Muscle layer of colon (tissue), 2 donors: ENCODE measurements at regions not wholly inside any gene's neighbourhood (a gene's known extent, or its start where the extent isn't known, plus 50 kb on each side); places are given as distances from the start of the nearest gene placed in this dataset.

ENCODE experiments used
- H3K27ac ChIP-seq: one replicate; pipeline ENCODE4 v1.7.0; 2013; ENCODE audit warnings: low read depth, mild to moderate bottlenecking, low read length, moderate library complexity
- H3K27me3 ChIP-seq, 2 donors: one replicate each; pipeline ENCODE4 v1.7.0; 2013; ENCODE audit warnings: low read length in 2 of 2, mild to moderate bottlenecking in 2 of 2; ENCODE audit not compliant: insufficient read depth in 2 of 2, control insufficient read depth in 1 of 2
- H3K36me3 ChIP-seq: one replicate; pipeline ENCODE4 v1.7.0; 2013; ENCODE audit warnings: mild to moderate bottlenecking, low read length; ENCODE audit not compliant: insufficient read depth
- H3K4me1 ChIP-seq: one replicate; pipeline ENCODE4 v1.7.0; 2013; ENCODE audit warnings: mild to moderate bottlenecking, low read length; ENCODE audit not compliant: insufficient read depth
- H3K4me3 ChIP-seq, 2 donors: one replicate each; pipeline ENCODE4 v1.7.0; 2013; ENCODE audit warnings: low read length in 2 of 2, low read depth in 1 of 2, mild to moderate bottlenecking in 1 of 2, moderate library complexity in 1 of 2
- H3K9ac ChIP-seq: one replicate; pipeline ENCODE4 v1.7.0; 2013; ENCODE audit warnings: low read length
- H3K9me3 ChIP-seq: one replicate; pipeline ENCODE4 v1.7.0; 2013; ENCODE audit warnings: mild to moderate bottlenecking, low read length
- donor health status: abdominal sarcoma.
- donor health status: Adenocarcinoma of cecum.

GRCh38 chr12:69085852-69086251 is 152.9 kb upstream of the CPM start:
- Histone ChIP-seq H3K27me3 (no peaks in the 10 kb centered on the region), H3K9ac (no peak overlapping the region), H3K36me3 (no peaks in the 10 kb centered on the region), H3K9me3 (no peaks in the 10 kb centered on the region), H3K27ac (no peak overlapping the region), H3K4me3 (no peak overlapping the region), H3K4me1 (peaks cover 10% of the 10 kb centered on the region)

GRCh38 chr12:69087986-69088385 is 151.4 kb upstream of the CPSF6 start:
- Histone ChIP-seq H3K4me3 (no peak overlapping the region), H3K36me3 (no peaks in the 10 kb centered on the region), H3K9ac (no peak overlapping the region), H3K4me1 (peaks cover 15% of the 10 kb centered on the region), H3K27ac (no peak overlapping the region), H3K27me3 (no peaks in the 10 kb centered on the region), H3K9me3 (no peaks in the 10 kb centered on the region)

- H3K9me3 ChIP-seq: no peaks in the 10 kb centered on the region
- no peak overlapping the region for H3K4me3 ChIP-seq
- no peaks in the 10 kb centered on the region for H3K27me3 ChIP-seq
- no peaks in the 10 kb centered on the region for H3K36me3 ChIP-seq
- peaks cover 9% of the 10 kb centered on the region for H3K4me1 ChIP-seq
- H3K9ac ChIP-seq: no peak overlapping the region
- no peak overlapping the region for H3K27ac ChIP-seq
Measured at GRCh38 chr12:69090722-69091121, 148.6 kb upstream of the CPSF6 start.

- no peaks in the 10 kb centered on the region for H3K36me3 ChIP-seq
- no peak overlapping the region for H3K27ac ChIP-seq
- no peaks in the 10 kb centered on the region for H3K27me3 ChIP-seq
- no peak overlapping the region for H3K9ac ChIP-seq
- H3K4me1 ChIP-seq: peaks cover 9% of the 10 kb centered on the region
- no peak overlapping the region for H3K4me3 ChIP-seq
- H3K9me3 ChIP-seq: no peaks in the 10 kb centered on the region
Measured at GRCh38 chr12:69091442-69092017, 147.8 kb upstream of the CPSF6 start.

GRCh38 chr12:69092137-69092536 is 147.2 kb upstream of the CPSF6 start:
- no peaks in the 10 kb centered on the region for H3K27me3 ChIP-seq
- no peak overlapping the region for H3K27ac ChIP-seq
- peaks cover 9% of the 10 kb centered on the region for H3K4me1 ChIP-seq
- H3K36me3 ChIP-seq: no peaks in the 10 kb centered on the region
- H3K9me3 ChIP-seq: no peaks in the 10 kb centered on the region
- H3K9ac ChIP-seq: no peak overlapping the region
- H3K4me3 ChIP-seq: no peak overlapping the region

GRCh38 chr12:69094606-69095216 is 144.7 kb upstream of the CPSF6 start:
- H3K27ac ChIP-seq: no peak overlapping the region
- H3K9me3 ChIP-seq: no peaks in the 10 kb centered on the region
- H3K36me3 ChIP-seq: no peaks in the 10 kb centered on the region
- peaks cover 9% of the 10 kb centered on the region for H3K4me1 ChIP-seq
- H3K9ac ChIP-seq: no peak overlapping the region
- H3K27me3 ChIP-seq: no peaks in the 10 kb centered on the region
- no peak overlapping the region for H3K4me3 ChIP-seq

- Histone ChIP-seq H3K9me3 (no peaks in the 10 kb centered on the region), H3K36me3 (no peaks in the 10 kb centered on the region), H3K9ac (no peak overlapping the region), H3K27me3 (no peaks in the 10 kb centered on the region), H3K27ac (no peak overlapping the region), H3K4me3 (no peak overlapping the region), H3K4me1 (peaks cover 4% of the 10 kb centered on the region)
Measured at GRCh38 chr12:69095765-69096477, 143.4 kb upstream of the CPSF6 start.

GRCh38 chr12:69096669-69097335 is 142.6 kb upstream of the CPSF6 start:
- Histone ChIP-seq H3K9ac (no peak overlapping the region), H3K27ac (no peak overlapping the region), H3K9me3 (no peaks in the 10 kb centered on the region), H3K4me1 (no peaks in the 10 kb centered on the region), H3K4me3 (no peak overlapping the region), H3K27me3 (no peaks in the 10 kb centered on the region), H3K36me3 (no peaks in the 10 kb centered on the region)

- Histone ChIP-seq H3K4me3 (no peak overlapping the region), H3K4me1 (no peaks in the 10 kb centered on the region), H3K36me3 (no peaks in the 10 kb centered on the region), H3K27me3 (no peaks in the 10 kb centered on the region), H3K9ac (no peak overlapping the region), H3K9me3 (no peaks in the 10 kb centered on the region), H3K27ac (no peak overlapping the region)
Measured at GRCh38 chr12:69097619-69098368, 141.6 kb upstream of the CPSF6 start.

GRCh38 chr12:69099201-69099837 is 140.1 kb upstream of the CPSF6 start:
- no peak overlapping the region for H3K4me3 ChIP-seq
- no peaks in the 10 kb centered on the region for H3K4me1 ChIP-seq
- H3K9ac ChIP-seq: no peak overlapping the region
- H3K27ac ChIP-seq: no peak overlapping the region
- no peaks in the 10 kb centered on the region for H3K9me3 ChIP-seq
- H3K36me3 ChIP-seq: no peaks in the 10 kb centered on the region
- no peaks in the 10 kb centered on the region for H3K27me3 ChIP-seq

- no peaks in the 10 kb centered on the region for H3K4me1 ChIP-seq
- H3K9ac ChIP-seq: no peak overlapping the region
- H3K9me3 ChIP-seq: no peaks in the 10 kb centered on the region
- H3K27ac ChIP-seq: no peak overlapping the region
- no peaks in the 10 kb centered on the region for H3K36me3 ChIP-seq
- no peak overlapping the region for H3K4me3 ChIP-seq
- H3K27me3 ChIP-seq: no peaks in the 10 kb centered on the region
Measured at GRCh38 chr12:69101505-69101904, 137.9 kb upstream of the CPSF6 start.
